GM23248 (cell line): ENCODE measurements at regions not wholly inside any gene's neighbourhood (a gene's known extent, or its start where the extent isn't known, plus 50 kb on each side); places are given as distances from the start of the nearest gene placed in this dataset.

ENCODE experiments used
- EZH2 ChIP-seq: fragments of 200-600 bp; sonication (generic); IDR thresholded peaks from 2 replicates; pipeline ENCODE4 v1.6.1; 2018; ENCODE audit warnings: antibody characterized with exemption, mild to moderate bottlenecking; ENCODE audit not compliant: insufficient read depth, poor library complexity, severe bottlenecking
- EZH2phosphoT487 ChIP-seq: fragments of 200-600 bp; sonication (generic); IDR thresholded peaks from 2 replicates; pipeline ENCODE4 v1.6.1; 2018; ENCODE audit warnings: antibody characterized with exemption, moderate library complexity, mild to moderate bottlenecking, low read depth; ENCODE audit not compliant: insufficient read depth

GRCh38 chr2:129300456-129300855, 679.0 kb upstream of the RAB6C start:
- TF ChIP-seq EZH2phosphoT487 (no peak), EZH2 (no peak)
